ENCODE measurements at regions not wholly inside any gene's neighbourhood (a gene's known extent, or its start where the extent isn't known, plus 50 kb on each side); places are given as distances from the start of the nearest gene placed in this dataset.

GRCh38 chrX:104372547-104372946, 117.8 kb upstream of the ESX1 start:
- no peak for TF ChIP-seq EZH2 (IDR thresholded peaks at IDR 0.05; ENCODE audit: borderline replicate concordance)
- no peak for TF ChIP-seq CTCF (IDR thresholded peaks at IDR 0.05; ENCODE audit: poor library complexity)

Data from hepatocyte (in vitro differentiated cells).